HG03354 (cell line): ENCODE measurements at regions not wholly inside any gene's neighbourhood (a gene's known extent, or its start where the extent isn't known, plus 50 kb on each side); places are given as distances from the start of the nearest gene placed in this dataset.

Experiments
- ATAC-seq: cut with Tn5 transposase; IDR thresholded peaks from one replicate; pipeline ENCODE4 v1.9.1; 2021; ENCODE audit warnings: mild to moderate bottlenecking; ENCODE audit not compliant: unreplicated experiment, poor library complexity, severe bottlenecking

DNA sequence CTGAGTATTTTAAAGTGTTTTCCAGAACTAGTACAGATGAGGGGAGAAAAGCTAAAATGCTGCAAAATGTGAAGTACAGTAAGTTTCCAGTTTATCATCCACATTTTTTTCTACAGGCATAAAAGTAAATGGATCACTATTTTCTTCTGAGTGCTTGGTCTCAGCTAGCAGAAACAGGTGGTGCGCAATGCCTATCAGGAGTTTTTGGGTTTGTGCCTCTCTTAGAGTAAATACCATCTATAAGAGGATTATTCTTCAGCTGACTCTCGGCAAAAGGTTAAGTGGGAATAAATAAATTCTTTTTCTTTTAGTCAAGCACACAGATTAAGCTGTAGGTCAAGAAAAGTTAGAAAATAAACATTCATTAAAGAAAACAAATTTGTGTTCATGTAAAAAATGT is 1027.7 kb downstream of the PLOD2 start:
- no peak for ATAC-seq

DNA sequence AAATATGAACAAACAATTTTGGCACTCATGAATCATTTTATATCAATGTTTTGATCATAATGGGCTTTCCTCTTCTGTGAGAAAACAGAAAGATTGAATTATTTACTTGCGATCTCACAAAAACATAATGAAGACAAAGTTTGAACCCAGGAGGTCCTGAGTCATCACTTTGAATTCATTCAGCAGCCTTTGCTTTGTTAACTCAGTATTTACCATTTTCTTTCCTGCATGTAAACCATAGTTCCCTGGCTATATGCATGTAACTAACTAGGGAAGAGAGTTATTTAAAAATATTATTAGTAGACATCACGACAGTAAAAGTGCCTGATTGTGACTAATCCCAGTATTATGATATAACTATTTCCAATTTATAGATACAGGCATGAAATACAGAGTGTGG is 1026.2 kb downstream of the PLOD2 start:
- no peak for ATAC-seq

DNA sequence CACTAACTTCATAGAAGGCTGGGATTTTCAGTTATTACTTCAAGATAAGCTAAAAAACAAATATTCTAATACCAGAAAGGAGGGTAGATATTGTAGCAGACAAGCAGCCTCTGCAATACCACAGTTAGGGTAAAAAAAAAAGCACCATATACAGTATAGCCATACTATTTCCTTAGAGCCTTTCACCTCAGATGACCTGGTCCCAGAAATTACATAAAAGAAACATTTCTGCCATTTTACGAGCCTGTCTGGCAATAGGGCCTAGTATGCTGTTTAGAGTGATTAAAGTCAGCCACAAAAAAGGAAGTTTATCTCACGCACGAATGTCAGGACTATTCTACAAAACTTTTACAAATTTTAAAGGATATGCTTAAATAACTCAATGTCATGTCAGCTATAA is 1016.6 kb downstream of the PLOD2 start:
- ATAC-seq = no peak

DNA sequence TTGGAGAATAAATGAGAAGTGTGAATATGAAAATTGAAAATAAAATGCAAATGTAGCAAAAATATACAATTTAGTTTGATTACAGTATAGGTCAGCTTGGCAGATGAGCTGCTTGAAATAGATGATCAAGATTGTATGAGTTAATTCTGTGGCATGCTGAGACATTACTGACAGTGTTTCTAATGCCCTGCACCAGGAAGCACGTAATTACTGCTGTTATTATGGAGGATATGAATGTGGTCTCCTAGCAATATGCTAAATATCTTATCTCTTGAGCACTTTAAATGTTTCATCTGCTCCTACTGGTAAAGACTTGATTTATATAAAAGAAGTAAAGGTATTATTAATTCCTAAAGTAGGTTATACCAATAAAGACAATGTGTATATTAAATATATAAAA is 1015.5 kb downstream of the PLOD2 start:
- ATAC-seq = no peak

DNA sequence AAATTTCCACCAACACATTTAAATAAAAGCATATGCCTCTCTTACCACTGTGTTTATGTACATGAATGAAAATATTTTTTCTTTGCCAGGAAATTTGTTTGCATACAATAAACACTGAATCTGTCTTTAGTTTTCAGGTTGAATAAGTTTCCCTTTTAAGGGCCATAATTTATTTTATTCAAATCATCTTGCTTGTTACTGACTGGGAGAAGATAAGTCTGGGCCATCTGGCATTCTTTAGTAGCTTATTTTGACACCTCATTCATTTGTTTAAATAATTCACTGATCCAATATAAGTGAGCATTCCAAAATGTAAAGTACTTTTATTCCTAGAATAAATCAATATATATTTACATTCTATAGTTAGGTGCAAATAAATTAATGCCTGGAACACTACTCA is 1001.3 kb downstream of the PLOD2 start:
- no peak for ATAC-seq

DNA sequence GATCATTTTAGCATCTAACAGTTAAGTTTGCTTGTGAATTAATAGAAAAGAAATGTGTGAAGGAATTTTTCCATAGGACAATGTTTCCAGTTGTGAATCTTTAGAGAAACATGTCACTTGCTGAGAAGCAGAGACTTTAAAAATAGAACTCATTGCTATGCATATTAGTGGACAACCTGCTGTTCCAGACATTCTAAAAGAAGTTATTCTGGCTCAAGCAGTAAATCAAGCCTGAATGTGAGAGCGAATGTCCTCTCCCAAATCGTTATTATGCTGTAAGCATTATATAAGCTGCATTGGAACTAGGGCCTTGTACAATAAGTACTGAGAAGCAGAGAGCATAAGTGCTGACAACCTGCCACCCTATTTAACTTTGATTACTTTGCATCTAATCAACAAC is 990.9 kb downstream of the PLOD2 start:
- no peak for ATAC-seq

DNA sequence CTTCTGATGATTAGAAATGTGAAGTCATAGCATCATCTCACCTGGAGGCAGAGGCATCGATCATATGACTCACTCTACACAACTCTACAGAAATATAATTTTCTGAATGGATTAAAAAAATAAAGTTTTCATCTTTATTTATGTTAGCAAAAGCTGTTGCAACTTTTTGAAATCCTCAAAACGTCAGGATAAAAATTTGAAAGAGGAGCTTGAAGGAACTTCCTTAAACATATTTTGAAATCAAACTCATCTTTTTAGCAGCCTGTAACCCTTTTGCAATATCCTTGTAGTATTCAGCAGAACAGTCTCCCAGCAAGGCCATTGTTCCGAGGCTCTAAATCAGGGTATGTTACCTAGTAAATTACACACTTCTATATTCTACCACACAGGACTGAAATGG is 985.4 kb downstream of the PLOD2 start:
- ATAC-seq = no peak

DNA sequence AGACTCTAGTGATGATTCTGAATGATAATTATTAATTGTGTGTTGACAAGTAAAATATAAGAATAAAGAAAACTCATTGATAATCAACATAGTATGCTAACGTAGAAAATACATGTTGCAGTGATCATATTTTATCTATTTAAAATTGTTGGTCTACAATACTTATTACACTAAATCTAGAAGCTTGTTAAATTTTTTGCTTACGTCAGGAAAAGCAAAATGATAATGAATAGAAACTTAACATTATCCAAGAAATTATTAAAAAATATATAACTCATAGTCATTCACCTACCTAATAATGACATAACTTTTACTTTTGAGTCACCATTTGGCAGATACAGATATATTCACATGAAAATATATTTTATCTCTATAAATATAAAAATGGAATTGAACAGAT is 984.1 kb downstream of the PLOD2 start:
- ATAC-seq = no peak

DNA sequence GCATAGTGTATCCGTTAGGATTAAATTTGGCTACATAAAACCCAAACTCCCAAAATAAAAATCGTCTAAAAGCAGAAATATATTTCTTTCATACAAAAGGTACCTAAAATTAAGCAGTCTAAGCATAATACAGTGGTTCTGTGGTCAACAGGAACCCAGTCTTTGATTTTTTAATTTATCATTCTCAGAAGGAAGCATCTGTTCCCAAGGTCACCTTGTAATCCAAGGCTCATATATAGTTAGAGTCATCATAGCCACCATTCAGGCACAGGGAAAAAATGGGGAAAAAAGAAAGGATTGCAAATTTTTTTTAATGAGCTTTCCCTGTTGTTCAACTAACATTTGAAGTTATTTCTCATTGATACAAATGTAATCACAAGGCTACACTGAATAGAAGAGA is 983.2 kb downstream of the PLOD2 start:
- ATAC-seq = no peak

DNA sequence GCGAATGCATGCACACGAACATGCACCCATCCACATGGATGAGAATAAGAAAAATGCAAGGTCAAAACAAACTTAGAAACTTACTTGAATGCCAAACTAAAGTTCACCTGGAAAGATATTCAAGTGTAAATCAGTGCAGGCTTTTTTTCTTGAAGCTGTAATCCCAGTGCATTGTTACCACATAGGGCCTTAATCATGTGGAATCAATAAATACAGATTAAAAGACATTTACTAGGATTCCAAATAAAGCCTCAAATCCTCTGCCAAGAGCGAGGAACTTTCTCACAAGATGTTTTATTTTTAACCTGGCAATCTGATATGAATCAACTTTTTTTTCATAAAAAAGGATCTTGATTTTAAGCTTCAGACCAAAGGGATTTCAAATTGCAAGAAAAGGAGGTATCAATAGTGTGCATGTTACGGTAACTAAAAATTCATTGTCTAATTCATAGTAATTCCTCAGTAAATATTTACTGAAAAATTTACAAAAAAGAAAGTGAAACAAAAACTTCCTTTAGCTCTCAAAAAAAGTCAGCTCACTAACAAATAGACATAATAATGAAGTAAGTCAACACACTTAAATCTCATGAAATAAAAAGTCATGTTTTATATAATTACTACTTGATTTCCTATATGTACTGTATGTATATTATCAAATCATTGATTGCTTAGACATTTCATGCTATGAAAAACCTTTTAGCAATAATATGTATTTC is 978.6 kb downstream of the PLOD2 start:
- ATAC-seq = no peak

DNA sequence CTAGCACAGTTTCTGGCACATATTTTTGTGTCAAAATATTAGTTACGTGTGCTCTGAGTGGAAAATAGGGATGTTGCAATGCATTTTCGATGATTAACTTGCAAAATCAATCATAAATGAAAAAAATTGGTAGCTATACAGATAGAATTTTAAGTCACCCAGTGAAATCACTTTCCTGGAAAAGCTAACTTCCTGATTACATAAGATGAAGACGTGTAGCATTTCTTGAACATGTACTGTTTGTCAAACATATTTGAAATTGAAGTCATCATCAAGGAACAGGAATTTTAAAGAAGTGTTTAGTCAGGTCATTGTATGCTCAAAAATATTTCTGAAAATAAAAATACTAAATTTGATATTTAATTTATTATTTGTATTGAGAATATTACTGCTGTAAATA is 977.7 kb downstream of the PLOD2 start:
- ATAC-seq = no peak

DNA sequence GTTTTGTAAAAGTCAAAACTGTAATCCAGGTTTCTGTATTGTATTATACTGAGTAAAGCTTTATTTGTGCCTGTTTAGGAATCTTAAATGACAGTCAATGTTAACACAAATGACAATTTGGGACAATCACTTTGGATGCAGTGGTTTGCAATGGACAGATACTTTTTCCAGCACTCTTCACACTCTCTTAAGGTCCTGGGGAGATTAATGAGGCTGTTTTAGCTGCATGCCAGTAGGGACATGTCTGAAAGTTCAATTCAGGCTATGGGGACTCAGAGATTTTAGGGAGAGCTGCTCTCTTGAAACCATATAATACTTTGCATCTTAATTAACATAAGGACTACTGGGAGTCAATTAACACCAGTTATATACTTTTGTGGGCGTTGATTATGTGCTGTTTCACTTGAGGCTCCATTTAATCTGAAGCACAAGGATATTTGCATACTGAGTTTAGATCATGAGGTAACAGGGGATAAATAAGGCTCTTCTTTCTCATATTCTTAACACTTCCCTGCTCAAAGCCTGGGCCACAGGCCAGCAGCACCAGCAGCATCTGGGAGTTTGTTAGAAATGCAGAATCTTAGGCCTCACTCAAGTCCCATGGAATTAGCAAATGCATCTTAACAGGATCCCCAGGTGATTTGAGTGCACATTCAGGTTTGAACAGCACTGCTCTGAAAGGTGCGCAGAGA is 972.8 kb downstream of the PLOD2 start:
- ATAC-seq = no peak

DNA sequence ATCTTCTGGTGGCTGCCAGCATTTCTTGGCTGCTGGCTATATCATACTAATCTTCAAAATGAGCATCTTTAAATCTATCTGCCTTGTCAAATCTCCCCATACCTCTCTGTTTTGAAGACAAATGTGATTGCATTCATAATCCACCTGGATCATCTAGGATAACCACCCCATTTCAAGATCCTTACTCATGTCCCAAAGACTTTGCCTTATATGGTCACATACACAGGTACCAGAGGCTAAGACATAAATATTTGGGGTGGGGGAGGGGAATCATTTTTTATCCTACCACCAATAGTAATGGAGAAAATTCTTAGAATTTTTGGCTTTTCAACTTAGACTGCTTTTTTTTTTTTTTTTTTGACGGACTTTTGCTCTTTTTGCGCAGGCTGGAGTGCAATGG is 970.8 kb downstream of the PLOD2 start:
- ATAC-seq = no peak

DNA sequence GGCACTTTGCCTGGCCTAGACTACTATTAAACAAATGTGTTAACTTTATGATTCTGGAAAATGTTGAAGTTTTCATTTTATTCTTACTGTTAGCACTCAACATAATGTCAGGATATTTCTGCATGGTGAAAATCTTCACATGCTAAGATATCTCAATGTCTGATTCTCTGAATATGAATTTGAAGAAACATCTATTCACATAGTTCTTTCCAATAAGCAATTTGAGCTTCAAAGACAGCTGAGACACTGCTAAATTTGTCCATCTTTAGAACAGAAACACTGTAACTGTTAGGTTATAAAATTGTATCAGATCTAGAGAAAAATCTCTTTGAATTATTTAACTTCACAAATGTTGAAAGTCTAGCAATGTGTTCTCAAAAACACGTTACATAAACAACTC is 970.2 kb downstream of the PLOD2 start:
- no peak for ATAC-seq

DNA sequence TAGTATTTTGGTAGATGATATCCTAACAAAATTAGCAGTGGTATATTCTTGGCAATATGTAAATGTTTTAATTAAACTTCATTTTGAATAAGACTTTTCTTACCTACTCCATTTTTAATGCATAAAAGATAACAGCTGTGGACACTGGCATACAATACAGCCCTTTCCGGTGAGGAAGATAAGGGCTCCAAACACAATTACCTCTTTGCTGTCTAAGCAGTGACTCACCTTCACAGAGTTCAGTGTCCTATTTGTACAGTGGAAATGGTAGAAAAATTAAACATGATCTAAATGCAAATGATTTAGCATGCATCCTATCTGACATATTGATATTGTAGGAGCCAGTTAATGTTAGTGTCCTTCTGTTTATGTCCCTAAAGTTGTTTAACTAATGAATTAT is 969.4 kb downstream of the PLOD2 start:
- ATAC-seq = no peak

DNA sequence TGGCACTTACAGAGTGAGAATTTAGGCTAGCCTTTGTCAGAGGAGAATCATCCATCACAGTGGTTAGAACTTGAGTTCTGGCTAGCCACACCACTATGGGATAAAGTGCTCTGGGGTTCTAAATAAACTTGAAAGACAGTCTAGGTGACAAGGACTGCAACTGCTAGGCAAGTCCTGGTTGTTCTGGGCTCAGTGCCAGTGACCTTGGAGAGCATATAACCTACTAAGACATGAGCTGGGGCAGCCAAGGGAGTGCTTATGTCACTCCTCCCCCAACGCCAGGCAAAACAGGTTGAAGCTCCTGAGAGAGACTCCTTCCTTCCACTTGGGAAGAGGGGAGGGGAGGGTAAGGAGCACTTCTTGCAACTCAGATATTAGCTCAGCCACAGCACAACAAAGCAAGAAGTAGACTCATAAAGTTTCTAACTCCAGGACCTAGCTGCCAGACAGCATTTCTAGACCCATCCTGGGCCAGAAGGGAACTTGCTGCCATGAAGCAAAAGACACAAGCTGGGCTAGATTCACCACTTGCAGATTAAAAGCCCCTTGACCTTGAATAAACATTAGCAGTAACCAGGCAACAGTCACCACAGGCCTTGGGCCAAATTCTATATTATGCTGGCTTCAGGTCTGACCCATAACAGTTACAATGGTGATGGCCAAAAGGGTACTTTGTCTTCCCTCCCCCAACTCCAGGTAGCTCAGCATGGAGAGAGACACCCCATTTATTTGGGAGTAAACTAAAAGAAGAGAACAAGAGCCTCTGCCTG is 963.7 kb downstream of the PLOD2 start:
- no peak for ATAC-seq

DNA sequence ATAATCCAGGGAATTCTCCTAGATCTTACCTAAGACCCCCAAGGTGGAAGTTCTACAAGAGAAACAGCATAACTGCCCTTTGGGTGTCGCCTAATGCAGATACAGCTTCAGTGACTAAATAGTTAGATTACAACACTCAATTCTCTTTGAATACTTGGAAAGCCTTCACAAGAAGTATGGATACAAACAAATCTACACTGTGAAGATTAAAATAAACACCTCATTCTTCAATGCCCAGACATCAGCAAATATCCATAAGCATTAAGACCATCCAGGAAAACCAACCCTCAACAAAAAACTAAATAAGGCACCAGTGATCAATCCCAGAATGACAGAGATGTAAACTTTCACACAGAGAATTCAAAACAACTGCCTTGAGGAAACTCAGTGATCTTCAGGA is 963.2 kb downstream of the PLOD2 start:
- no peak for ATAC-seq

DNA sequence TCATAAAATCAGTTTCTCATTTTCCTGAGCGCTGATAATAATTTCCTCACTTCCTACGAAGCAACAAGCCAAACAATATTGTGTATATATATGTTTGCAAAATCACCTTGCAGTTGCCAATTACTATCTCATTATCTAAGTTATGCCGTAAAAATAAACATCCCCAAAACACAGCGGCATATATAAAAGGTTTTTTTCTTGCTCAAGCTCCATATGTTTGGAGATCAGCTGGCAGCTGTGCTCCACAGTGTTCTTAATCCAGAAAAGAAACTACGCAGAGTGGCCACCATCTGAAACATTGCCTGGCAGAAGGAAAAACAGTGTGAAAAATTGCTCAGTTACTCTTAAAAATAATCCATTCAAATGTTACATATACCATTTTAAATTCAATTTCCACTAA is 951.4 kb downstream of the PLOD2 start:
- ATAC-seq = no peak

DNA sequence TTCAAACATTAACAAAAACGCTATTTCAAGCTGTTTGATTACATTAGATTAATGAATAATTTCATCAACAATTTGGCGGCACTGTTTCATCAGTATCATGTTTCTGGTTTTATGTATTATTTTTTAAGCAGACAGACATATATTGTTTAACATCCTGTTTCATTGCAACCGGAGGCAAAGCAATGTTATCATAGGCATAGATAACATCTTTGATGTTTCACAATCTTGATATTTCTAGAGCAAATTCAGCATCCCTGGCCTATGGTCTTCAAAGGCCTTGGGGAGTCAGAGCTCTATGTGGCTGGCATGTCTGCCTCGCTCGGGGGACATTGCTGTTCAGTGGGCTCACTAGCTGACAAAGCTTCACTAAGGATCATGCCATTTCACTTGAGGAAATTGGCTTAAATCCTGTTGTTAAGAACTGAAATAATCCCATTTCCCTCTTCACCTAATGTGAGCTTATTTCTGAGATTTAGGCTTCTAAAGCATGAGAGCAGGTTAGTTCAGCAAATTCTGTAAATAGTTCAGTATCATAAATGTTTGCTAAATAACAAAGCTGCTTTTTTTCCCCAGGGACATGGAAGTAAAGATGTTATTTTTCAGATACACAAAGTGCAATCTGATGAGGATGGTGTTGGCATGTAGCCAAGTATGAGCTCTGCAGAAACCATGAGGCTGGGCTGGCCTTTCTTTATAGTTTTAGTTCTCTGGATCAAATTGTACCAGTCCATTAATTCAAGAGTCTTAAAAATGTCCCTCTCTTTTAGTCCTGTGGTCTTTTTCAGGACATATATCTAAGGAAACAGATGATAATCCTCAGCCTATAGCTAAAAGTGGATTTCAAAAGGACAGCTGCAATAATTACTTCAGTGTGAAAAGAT is 941.4 kb downstream of the PLOD2 start:
- ATAC-seq = no peak

DNA sequence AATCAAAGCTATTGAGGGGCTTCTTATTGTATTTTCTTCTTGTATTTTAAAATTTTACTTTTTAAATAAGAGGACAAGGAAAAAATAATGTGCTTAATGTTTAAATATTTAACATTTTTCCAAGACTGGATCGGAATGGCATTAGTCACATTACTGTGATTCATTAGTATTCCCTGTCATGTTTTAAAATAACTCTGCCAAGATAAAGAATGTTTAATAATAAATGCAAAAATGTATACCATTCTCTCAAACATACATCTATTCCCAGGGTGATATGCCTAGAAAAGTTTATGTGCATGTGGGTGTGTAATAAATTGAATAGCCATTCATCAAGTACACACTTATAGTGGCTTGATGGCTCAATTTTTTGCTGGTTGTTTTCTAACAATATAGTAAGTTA is 936.1 kb downstream of the PLOD2 start:
- ATAC-seq = no peak
